ENCODE measurements at regions not wholly inside any gene's neighbourhood (a gene's known extent, or its start where the extent isn't known, plus 50 kb on each side); places are given as distances from the start of the nearest gene placed in this dataset.
"Not testable (repeated sequence)": the region's sequence is repeated elsewhere in the genome, so short reads cannot be mapped to it uniquely, and the experiment has no call there.

DNA sequence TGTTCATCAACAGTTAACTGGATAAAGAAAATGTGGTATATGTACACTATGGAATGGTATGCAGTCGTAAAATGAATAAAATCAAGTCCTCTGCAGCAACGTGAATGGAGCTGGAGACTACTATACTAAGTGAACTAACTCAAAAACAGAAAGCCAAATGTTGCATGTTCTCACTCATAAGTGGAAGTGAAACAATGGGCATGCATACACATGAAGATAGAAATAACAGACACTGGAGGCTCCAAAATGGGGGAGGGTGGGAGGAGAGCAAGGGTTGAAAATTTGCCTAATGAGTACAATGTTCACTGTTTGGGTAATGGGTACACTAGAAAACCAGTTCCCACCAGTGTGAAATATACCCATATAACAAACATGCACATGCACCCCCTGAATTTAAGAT, 179.5 kb downstream of the ZWINT start:
- H3K4me1 ChIP-seq (ENCODE audit: control insufficient read depth in 1 of 2, insufficient read depth in 2 of 2, low read length in 2 of 2) = no peaks in the 10 kb centered on the region
- H2AK5ac ChIP-seq (ENCODE audit: low read length) = no peak overlapping the region
- H3K4me3 ChIP-seq (ENCODE audit: low read depth, low read length) = no peak overlapping the region
- no peak overlapping the region for H4K12ac ChIP-seq (ENCODE audit: low read depth, low read length)
- H3K9ac ChIP-seq (ENCODE audit: low read length) = no peak overlapping the region
- no CpG with 5 or more reads among the region's 2 CpGs for WGBS (ENCODE audit: extremely low coverage, insufficient coverage, insufficient read length)
- H2AFZ ChIP-seq (ENCODE audit: insufficient read depth, low read length, poor library complexity) = no peak overlapping the region
- H4K91ac ChIP-seq (ENCODE audit: low read depth, low read length) = no peak overlapping the region
- no peak overlapping the region for H2BK120ac ChIP-seq (ENCODE audit: insufficient read depth, low read length, poor library complexity)
- no peaks in the 10 kb centered on the region for H3K36me3 ChIP-seq (ENCODE audit: control insufficient read depth in 1 of 2, insufficient read depth in 2 of 2, low read length in 2 of 2)
- no peaks in the 10 kb centered on the region for H3K9me3 ChIP-seq (ENCODE audit: insufficient read depth, low read depth, low read length)
- H3K14ac ChIP-seq (ENCODE audit: low read length) = no peak overlapping the region
- no peaks in the 10 kb centered on the region for H3K27me3 ChIP-seq (ENCODE audit: insufficient read depth, low read length)
- DNase-seq = no peak
- no peaks in the 10 kb centered on the region for H3K79me1 ChIP-seq (ENCODE audit: low read length)
- H4K8ac ChIP-seq (ENCODE audit: low read depth, low read length) = no peak overlapping the region
- H3K18ac ChIP-seq (ENCODE audit: low read length) = no peak overlapping the region
- H3K23ac ChIP-seq (ENCODE audit: low read length) = no peak overlapping the region
- no peak overlapping the region for H3K4me2 ChIP-seq (ENCODE audit: low read length)
- no peak overlapping the region for H2BK12ac ChIP-seq (ENCODE audit: low read length)
- H3K79me2 ChIP-seq (ENCODE audit: control insufficient read depth, insufficient read depth, low read length, poor library complexity) = no peaks in the 10 kb centered on the region
- no peak overlapping the region for H2BK5ac ChIP-seq (ENCODE audit: low read depth, low read length, poor library complexity)
- H3K27ac ChIP-seq (ENCODE audit: low read depth, low read length) = no peak overlapping the region
- H3K4ac ChIP-seq (ENCODE audit: low read depth, low read length) = no peak overlapping the region

- H4K91ac ChIP-seq (ENCODE audit: low read depth, low read length) = no peak overlapping the region
- no peak overlapping the region for H4K12ac ChIP-seq (ENCODE audit: low read depth, low read length)
- DNase-seq = no peak
- H2AFZ ChIP-seq (ENCODE audit: insufficient read depth, low read length, poor library complexity) = no peak overlapping the region
- H3K27ac ChIP-seq (ENCODE audit: low read depth, low read length) = no peak overlapping the region
- H3K36me3 ChIP-seq (ENCODE audit: control insufficient read depth in 1 of 2, insufficient read depth in 2 of 2, low read length in 2 of 2) = no peaks in the 10 kb centered on the region
- no peak overlapping the region for H4K8ac ChIP-seq (ENCODE audit: low read depth, low read length)
- no peak overlapping the region for H3K14ac ChIP-seq (ENCODE audit: low read length)
- no peak overlapping the region for H2AK5ac ChIP-seq (ENCODE audit: low read length)
- no peaks in the 10 kb centered on the region for H3K4me1 ChIP-seq (ENCODE audit: control insufficient read depth in 1 of 2, insufficient read depth in 2 of 2, low read length in 2 of 2)
- H3K4ac ChIP-seq (ENCODE audit: low read depth, low read length) = no peak overlapping the region
- no peaks in the 10 kb centered on the region for H3K79me1 ChIP-seq (ENCODE audit: low read length)
- H3K9ac ChIP-seq (ENCODE audit: low read length) = no peak overlapping the region
- no peak overlapping the region for H3K23ac ChIP-seq (ENCODE audit: low read length)
- H3K9me3 ChIP-seq (ENCODE audit: insufficient read depth, low read depth, low read length) = no peaks in the 10 kb centered on the region
- no peak overlapping the region for H2BK120ac ChIP-seq (ENCODE audit: insufficient read depth, low read length, poor library complexity)
- H3K27me3 ChIP-seq (ENCODE audit: insufficient read depth, low read length) = no peaks in the 10 kb centered on the region
- no peak overlapping the region for H2BK12ac ChIP-seq (ENCODE audit: low read length)
- H2BK5ac ChIP-seq (ENCODE audit: low read depth, low read length, poor library complexity) = no peak overlapping the region
- H3K4me2 ChIP-seq (ENCODE audit: low read length) = no peak overlapping the region
- no peaks in the 10 kb centered on the region for H3K79me2 ChIP-seq (ENCODE audit: control insufficient read depth, insufficient read depth, low read length, poor library complexity)
- no CpG with 5 or more reads among the region's 4 CpGs for WGBS (ENCODE audit: extremely low coverage, insufficient coverage, insufficient read length)
- no peak overlapping the region for H3K4me3 ChIP-seq (ENCODE audit: low read depth, low read length)
- no peak overlapping the region for H3K18ac ChIP-seq (ENCODE audit: low read length)
Measured at GRCh38 chr10:56178210-56178609, 182.8 kb downstream of the ZWINT start.

GRCh38 chr10:56155091-56155513, 206.0 kb downstream of the ZWINT start:
- H3K9ac ChIP-seq (ENCODE audit: low read length); H3K79me2 ChIP-seq (ENCODE audit: control insufficient read depth, insufficient read depth, low read length, poor library complexity); H3K4me1 ChIP-seq (ENCODE audit: control insufficient read depth in 1 of 2, insufficient read depth in 2 of 2, low read length in 2 of 2); H3K18ac ChIP-seq (ENCODE audit: low read length); H2AK5ac ChIP-seq (ENCODE audit: low read length); H4K91ac ChIP-seq (ENCODE audit: low read depth, low read length); H2AFZ ChIP-seq (ENCODE audit: insufficient read depth, low read length, poor library complexity); H3K4ac ChIP-seq (ENCODE audit: low read depth, low read length); DNase-seq; H3K4me2 ChIP-seq (ENCODE audit: low read length); H4K12ac ChIP-seq (ENCODE audit: low read depth, low read length); H2BK120ac ChIP-seq (ENCODE audit: insufficient read depth, low read length, poor library complexity); H3K27me3 ChIP-seq (ENCODE audit: insufficient read depth, low read length); H2BK5ac ChIP-seq (ENCODE audit: low read depth, low read length, poor library complexity); H3K36me3 ChIP-seq (ENCODE audit: control insufficient read depth in 1 of 2, insufficient read depth in 2 of 2, low read length in 2 of 2); H3K23ac ChIP-seq (ENCODE audit: low read length); H3K4me3 ChIP-seq (ENCODE audit: low read depth, low read length); H3K27ac ChIP-seq (ENCODE audit: low read depth, low read length); H3K9me3 ChIP-seq (ENCODE audit: insufficient read depth, low read depth, low read length); H2BK12ac ChIP-seq (ENCODE audit: low read length); H3K14ac ChIP-seq (ENCODE audit: low read length); H3K79me1 ChIP-seq (ENCODE audit: low read length); H4K8ac ChIP-seq (ENCODE audit: low read depth, low read length): not testable (repeated sequence)
- no CpG with 5 or more reads among the region's 41 CpGs for WGBS (ENCODE audit: extremely low coverage, insufficient coverage, insufficient read length)

DNA sequence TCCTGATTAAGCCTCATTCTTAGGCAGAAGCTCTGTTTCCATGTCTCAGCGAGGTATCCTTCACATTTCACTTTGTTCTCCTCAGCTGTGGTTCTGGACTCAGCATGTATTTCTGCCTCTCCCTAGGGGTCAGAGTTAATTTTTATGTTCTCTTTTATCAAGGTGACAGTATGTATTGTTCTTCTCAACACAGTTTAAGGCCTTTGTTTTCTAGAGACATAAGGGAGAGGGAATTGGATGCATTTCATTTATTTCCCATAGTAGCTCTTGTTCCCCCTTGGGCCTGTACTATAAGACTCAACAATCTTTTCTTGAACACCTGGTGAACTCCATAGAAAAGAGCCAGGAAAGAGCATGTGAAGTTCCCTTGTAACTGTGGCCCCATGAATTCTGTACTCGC, 214.3 kb downstream of the ZWINT start:
- H3K79me2 ChIP-seq (ENCODE audit: control insufficient read depth, insufficient read depth, low read length, poor library complexity) = no peaks in the 10 kb centered on the region
- H3K9me3 ChIP-seq (ENCODE audit: insufficient read depth, low read depth, low read length) = no peaks in the 10 kb centered on the region
- DNase-seq = no peak
- H3K4me2 ChIP-seq (ENCODE audit: low read length) = no peak overlapping the region
- no peak overlapping the region for H3K4ac ChIP-seq (ENCODE audit: low read depth, low read length)
- no peak overlapping the region for H2AK5ac ChIP-seq (ENCODE audit: low read length)
- no peak overlapping the region for H3K14ac ChIP-seq (ENCODE audit: low read length)
- WGBS (ENCODE audit: extremely low coverage, insufficient coverage, insufficient read length) = no CpG with 5 or more reads among the region's 2 CpGs
- H2BK5ac ChIP-seq (ENCODE audit: low read depth, low read length, poor library complexity) = no peak overlapping the region
- no peak overlapping the region for H4K12ac ChIP-seq (ENCODE audit: low read depth, low read length)
- H2AFZ ChIP-seq (ENCODE audit: insufficient read depth, low read length, poor library complexity) = no peak overlapping the region
- H3K4me1 ChIP-seq (ENCODE audit: control insufficient read depth in 1 of 2, insufficient read depth in 2 of 2, low read length in 2 of 2) = no peaks in the 10 kb centered on the region
- no peak overlapping the region for H3K27ac ChIP-seq (ENCODE audit: low read depth, low read length)
- H4K91ac ChIP-seq (ENCODE audit: low read depth, low read length) = no peak overlapping the region
- no peak overlapping the region for H4K8ac ChIP-seq (ENCODE audit: low read depth, low read length)
- H3K27me3 ChIP-seq (ENCODE audit: insufficient read depth, low read length) = no peaks in the 10 kb centered on the region
- no peak overlapping the region for H3K23ac ChIP-seq (ENCODE audit: low read length)
- no peak overlapping the region for H3K9ac ChIP-seq (ENCODE audit: low read length)
- H2BK12ac ChIP-seq (ENCODE audit: low read length) = no peak overlapping the region
- no peak overlapping the region for H3K4me3 ChIP-seq (ENCODE audit: low read depth, low read length)
- no peaks in the 10 kb centered on the region for H3K36me3 ChIP-seq (ENCODE audit: control insufficient read depth in 1 of 2, insufficient read depth in 2 of 2, low read length in 2 of 2)
- H2BK120ac ChIP-seq (ENCODE audit: insufficient read depth, low read length, poor library complexity) = no peak overlapping the region
- H3K18ac ChIP-seq (ENCODE audit: low read length) = no peak overlapping the region
- no peaks in the 10 kb centered on the region for H3K79me1 ChIP-seq (ENCODE audit: low read length)

Data from trophoblast cell (in vitro differentiated cells and primary cell).